A549 (cell line): ENCODE measurements at regions not wholly inside any gene's neighbourhood (a gene's known extent, or its start where the extent isn't known, plus 50 kb on each side); places are given as distances from the start of the nearest gene placed in this dataset.

Experiments used
- ATAC-seq, 2 experiments: fragments of 200-7000 bp in 1 of 2; fragments of >200 bp in 1 of 2; cut with Nextera tagmentation in 1 of 2; cut with Tn5 transposase in 1 of 2; 3 replicates each; pipeline versions ENCODE4 v1.8.0 to v1.9.1; 2018 to 2020; ENCODE audit warnings: mild to moderate bottlenecking in 1 of 2, moderate library complexity in 1 of 2
- CTCF ChIA-PET: fragments of 300-600 bp; sonication (Branson Sonifier 250); formaldehyde crosslinking; extraction: SDS; loops from one replicate; lab custom pipeline; 2021; ENCODE audit warnings: antibody characterized with exemption, inconsistent platforms; lab: Yijun Ruan, JAX
- POLR2A ChIA-PET: fragments of 350-600 bp; formaldehyde crosslinking; extraction: SDS; loops from one replicate; lab custom pipeline; 2021; ENCODE audit warnings: antibody characterized with exemption, inconsistent platforms; lab: Yijun Ruan, JAX
- DNase-seq, 2 experiments: peaks; one replicate each; pipeline versions ENCODE4 v3.0.0 to v3.0.0-alpha.2; 2011 to 2016; ENCODE audit warnings: low read depth in 1 of 2, low spot score in 1 of 2
- FAIRE-seq: peaks from 2 replicates; lab custom pipeline; 2011; peaks lifted over from hg19 to GRCh38; lab: Jason Lieb, UNC
- H3K27ac ChIP-seq, 2 experiments: fragments of >200 bp; sonication (Bioruptor Twin); formaldehyde crosslinking; 3 replicates each; pipeline ENCODE4 v1.5.1; 2016 to 2017
- H3K4me1 ChIP-seq: fragments of >200 bp; sonication (Bioruptor Twin); formaldehyde crosslinking; 3 replicates; pipeline ENCODE4 v1.6.1; 2016
- H3K4me2 ChIP-seq: fragments of >200 bp; sonication (Bioruptor Twin); formaldehyde crosslinking; 3 replicates; pipeline ENCODE4 v1.6.1; 2016
- H3K4me3 ChIP-seq: fragments of >200 bp; sonication (Bioruptor Twin); formaldehyde crosslinking; 3 replicates; pipeline ENCODE4 v1.5.1; 2016
- H3K9me3 ChIP-seq: fragments of >200 bp; sonication (Bioruptor Twin); formaldehyde crosslinking; 3 replicates; pipeline ENCODE4 v1.6.1; 2016
- CHD4 ChIP-seq: fragments of 200-600 bp; sonication (generic); IDR thresholded peaks from 2 replicates; pipeline ENCODE4 v1.6.1; 2016; ENCODE audit warnings: antibody characterized with exemption, mild to moderate bottlenecking, borderline replicate concordance
- EHF ChIP-seq: fragments of 250-450 bp; sonication (Bioruptor Pico); IDR thresholded peaks from 2 replicates; pipeline ENCODE4 v1.5.0; 2020; ENCODE audit warnings: mild to moderate bottlenecking
- EHMT2 ChIP-seq: fragments of 200-600 bp; sonication (generic); IDR thresholded peaks from 2 replicates; pipeline ENCODE4 v1.6.1; 2016; ENCODE audit warnings: antibody characterized with exemption, low read depth, mild to moderate bottlenecking, moderate library complexity
- EP300 ChIP-seq, 2 experiments: fragments of >200 bp; sonication (Bioruptor Twin); formaldehyde crosslinking; IDR thresholded peaks; 2 replicates in 1 of 2; 3 replicates in 1 of 2; pipeline ENCODE4 v1.6.1; 2016 to 2017
- GATA3 ChIP-seq: IDR thresholded peaks from 2 replicates; pipeline ENCODE4 v1.6.1; 2012; ENCODE audit warnings: borderline replicate concordance
- HOXA7 ChIP-seq: fragments of 250-450 bp; sonication (Bioruptor Pico); IDR thresholded peaks from 2 replicates; pipeline ENCODE4 v1.5.0; 2020; ENCODE audit warnings: mild to moderate bottlenecking, moderate library complexity
- HOXB5 ChIP-seq: fragments of 250-450 bp; sonication (Bioruptor Pico); IDR thresholded peaks from 2 replicates; pipeline ENCODE4 v1.5.0; 2020; ENCODE audit warnings: mild to moderate bottlenecking, moderate library complexity
- MAFK ChIP-seq: fragments of 450-650 bp; IDR thresholded peaks from 2 replicates; pipeline ENCODE4 v1.6.1; 2014; ENCODE audit not compliant: partially characterized antibody
- MAZ ChIP-seq: fragments of 150-350 bp; IDR thresholded peaks from 2 replicates; pipeline ENCODE4 v1.6.1; 2014; ENCODE audit warnings: antibody characterized with exemption, low read depth, low read length, borderline replicate concordance
- NFE2L2 ChIP-seq: fragments of 150-350 bp; conservative IDR thresholded peaks from 2 replicates; pipeline ENCODE4 v1.6.1; 2014; ENCODE audit warnings: low read length
- RFX5 ChIP-seq: fragments of 450-650 bp; IDR thresholded peaks from 2 replicates; pipeline ENCODE4 v1.7.1; 2014; ENCODE audit warnings: antibody characterized with exemption, mild to moderate bottlenecking, moderate library complexity
- SMC3 ChIP-seq: fragments of >200 bp; sonication (Bioruptor Twin); formaldehyde crosslinking; IDR thresholded peaks from 3 replicates; pipeline ENCODE4 v1.6.1; 2018; ENCODE audit warnings: inconsistent platforms
- TFCP2L1 ChIP-seq: fragments of 250-450 bp; sonication (Bioruptor Pico); IDR thresholded peaks from 2 replicates; pipeline ENCODE4 v1.5.0; 2021; ENCODE audit warnings: mild to moderate bottlenecking
- TP53 ChIP-seq: fragments of 250-450 bp; sonication (Bioruptor Pico); IDR thresholded peaks from 2 replicates; pipeline ENCODE4 v1.5.0; 2021; ENCODE audit warnings: mild to moderate bottlenecking, moderate library complexity
- ZNF302 ChIP-seq: fragments of 250-450 bp; sonication (Bioruptor Pico); IDR thresholded peaks from 2 replicates; pipeline ENCODE4 v1.9.0; 2021; ENCODE audit warnings: inconsistent platforms, mild to moderate bottlenecking, moderate library complexity
- WGBS: methylation state at CpG from one replicate; pipeline ENCODE4 v1.1.6; 2017; ENCODE audit errors: missing lambda C conversion rate; 5-methylcytosine and 5-hydroxymethylcytosine counted together
- TF ChIP-seq, protein P1 (sequence below): IDR thresholded peaks from 2 replicates; pipeline ENCODE4 v1.6.1; 2012; ENCODE audit warnings: low read depth, borderline replicate concordance
- TF ChIP-seq, protein P2 (sequence below): fragments of 250-450 bp; sonication (Bioruptor Pico); IDR thresholded peaks from 2 replicates; pipeline ENCODE4 v1.5.0; 2020; ENCODE audit warnings: low read depth, mild to moderate bottlenecking, moderate library complexity
- TF ChIP-seq, protein P3 (sequence below): fragments of 450-650 bp; IDR thresholded peaks from 2 replicates; pipeline ENCODE4 v1.6.1; 2014; ENCODE audit warnings: antibody characterized with exemption
- TF ChIP-seq, protein P4 (sequence below): fragments of 200-600 bp; sonication (generic); IDR thresholded peaks from 2 replicates; pipeline ENCODE4 v1.6.1; 2016; ENCODE audit warnings: antibody characterized with exemption, mild to moderate bottlenecking, moderate library complexity

DNA sequence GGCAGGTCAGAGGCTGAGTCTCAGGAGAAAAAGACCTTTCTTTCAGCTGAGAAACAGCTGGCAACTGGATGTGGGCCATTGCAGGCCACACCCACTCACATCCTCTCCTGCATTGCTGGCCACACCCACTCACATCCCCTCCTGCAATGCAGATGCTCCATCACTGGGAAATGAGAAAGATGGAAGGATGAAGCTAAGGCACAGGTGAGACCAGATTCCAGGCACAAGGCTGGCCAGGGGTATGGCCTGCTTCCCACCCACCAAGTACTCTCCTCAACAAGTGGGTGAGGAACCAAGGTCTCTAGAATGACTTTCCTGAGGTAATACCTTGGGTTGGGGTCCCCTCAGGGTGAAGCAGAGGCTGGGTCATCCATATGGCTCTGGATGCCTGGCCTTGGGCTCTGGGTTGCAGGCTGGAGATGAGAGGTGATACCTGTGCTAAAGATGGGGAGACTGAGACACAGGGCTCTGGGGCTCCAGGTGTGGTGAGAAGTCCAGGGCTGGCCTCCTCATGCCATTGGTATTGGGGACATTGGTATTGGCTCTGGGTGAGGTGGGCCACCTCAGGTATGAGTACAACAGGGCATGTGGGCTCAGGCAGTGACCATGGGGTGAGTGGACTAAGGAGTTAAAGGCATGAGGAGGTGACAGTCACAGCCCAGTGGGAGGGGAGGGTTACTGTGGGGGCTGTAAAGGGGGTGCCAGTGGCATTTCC lies 1726.8 kb downstream of the TP53TG3F start (continued):
- TF ChIP-seq, protein P1, sequence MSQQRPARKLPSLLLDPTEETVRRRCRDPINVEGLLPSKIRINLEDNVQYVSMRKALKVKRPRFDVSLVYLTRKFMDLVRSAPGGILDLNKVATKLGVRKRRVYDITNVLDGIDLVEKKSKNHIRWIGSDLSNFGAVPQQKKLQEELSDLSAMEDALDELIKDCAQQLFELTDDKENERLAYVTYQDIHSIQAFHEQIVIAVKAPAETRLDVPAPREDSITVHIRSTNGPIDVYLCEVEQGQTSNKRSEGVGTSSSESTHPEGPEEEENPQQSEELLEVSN = no peak

DNA sequence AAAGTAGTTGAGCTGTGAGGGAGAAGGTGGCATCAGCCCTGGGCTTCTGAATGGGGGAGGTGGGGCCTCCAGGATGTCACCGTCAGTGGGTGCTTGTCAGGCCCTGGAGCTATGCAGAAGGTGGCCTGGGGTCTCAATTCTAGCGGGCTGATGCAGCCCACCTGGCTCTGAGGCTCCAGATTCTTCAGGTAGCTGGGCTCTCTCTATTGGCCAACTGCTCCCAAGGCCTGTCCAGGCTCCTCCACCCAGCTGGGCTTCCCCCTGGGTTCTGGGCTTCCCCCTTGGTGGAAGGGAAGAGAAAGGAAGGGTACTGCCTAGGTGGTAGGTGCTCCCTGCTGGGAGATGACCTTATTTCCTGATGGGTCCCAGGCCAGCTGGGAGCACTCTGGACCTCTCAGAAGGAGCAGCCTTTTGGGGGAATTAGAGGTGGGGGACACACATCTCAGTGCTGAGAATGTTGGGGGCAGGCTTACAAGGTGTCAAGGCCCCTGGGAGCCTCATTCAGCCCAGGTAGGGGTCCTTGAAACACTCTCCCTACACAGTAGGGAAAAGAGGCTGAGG lies 1728.3 kb downstream of the TP53TG3F start:
- POLR2A ChIA-PET = no interaction called here
- H3K27ac ChIP-seq = no peak overlapping the region
- TF ChIP-seq, protein P2, sequence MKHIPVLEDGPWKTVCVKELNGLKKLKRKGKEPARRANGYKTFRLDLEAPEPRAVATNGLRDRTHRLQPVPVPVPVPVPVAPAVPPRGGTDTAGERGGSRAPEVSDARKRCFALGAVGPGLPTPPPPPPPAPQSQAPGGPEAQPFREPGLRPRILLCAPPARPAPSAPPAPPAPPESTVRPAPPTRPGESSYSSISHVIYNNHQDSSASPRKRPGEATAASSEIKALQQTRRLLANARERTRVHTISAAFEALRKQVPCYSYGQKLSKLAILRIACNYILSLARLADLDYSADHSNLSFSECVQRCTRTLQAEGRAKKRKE (CRISPR knock-in tag) = no peak
- TF ChIP-seq, protein P3, sequence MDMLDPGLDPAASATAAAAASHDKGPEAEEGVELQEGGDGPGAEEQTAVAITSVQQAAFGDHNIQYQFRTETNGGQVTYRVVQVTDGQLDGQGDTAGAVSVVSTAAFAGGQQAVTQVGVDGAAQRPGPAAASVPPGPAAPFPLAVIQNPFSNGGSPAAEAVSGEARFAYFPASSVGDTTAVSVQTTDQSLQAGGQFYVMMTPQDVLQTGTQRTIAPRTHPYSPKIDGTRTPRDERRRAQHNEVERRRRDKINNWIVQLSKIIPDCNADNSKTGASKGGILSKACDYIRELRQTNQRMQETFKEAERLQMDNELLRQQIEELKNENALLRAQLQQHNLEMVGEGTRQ = no peak
- no peak for TF ChIP-seq HOXA7
- TF ChIP-seq CHD4 = no peak
- no peak for TF ChIP-seq TP53 (CRISPR knock-in tag)
- no peak for TF ChIP-seq GATA3
- no peak for TF ChIP-seq EP300 (IDR thresholded peaks at IDR 0.05)
- TF ChIP-seq HOXB5 (CRISPR knock-in tag) = no peak
- no peak for TF ChIP-seq TFCP2L1 (CRISPR knock-in tag)
- TF ChIP-seq MAFK = no peak
- no peak for TF ChIP-seq RFX5
- no peak for TF ChIP-seq ZNF302 (CRISPR knock-in tag)
- no peak for TF ChIP-seq MAZ
- no peak for TF ChIP-seq EHF (CRISPR knock-in tag)
- TF ChIP-seq EHMT2 = no peak
- TF ChIP-seq SMC3 = no peak
- TF ChIP-seq, protein P4, sequence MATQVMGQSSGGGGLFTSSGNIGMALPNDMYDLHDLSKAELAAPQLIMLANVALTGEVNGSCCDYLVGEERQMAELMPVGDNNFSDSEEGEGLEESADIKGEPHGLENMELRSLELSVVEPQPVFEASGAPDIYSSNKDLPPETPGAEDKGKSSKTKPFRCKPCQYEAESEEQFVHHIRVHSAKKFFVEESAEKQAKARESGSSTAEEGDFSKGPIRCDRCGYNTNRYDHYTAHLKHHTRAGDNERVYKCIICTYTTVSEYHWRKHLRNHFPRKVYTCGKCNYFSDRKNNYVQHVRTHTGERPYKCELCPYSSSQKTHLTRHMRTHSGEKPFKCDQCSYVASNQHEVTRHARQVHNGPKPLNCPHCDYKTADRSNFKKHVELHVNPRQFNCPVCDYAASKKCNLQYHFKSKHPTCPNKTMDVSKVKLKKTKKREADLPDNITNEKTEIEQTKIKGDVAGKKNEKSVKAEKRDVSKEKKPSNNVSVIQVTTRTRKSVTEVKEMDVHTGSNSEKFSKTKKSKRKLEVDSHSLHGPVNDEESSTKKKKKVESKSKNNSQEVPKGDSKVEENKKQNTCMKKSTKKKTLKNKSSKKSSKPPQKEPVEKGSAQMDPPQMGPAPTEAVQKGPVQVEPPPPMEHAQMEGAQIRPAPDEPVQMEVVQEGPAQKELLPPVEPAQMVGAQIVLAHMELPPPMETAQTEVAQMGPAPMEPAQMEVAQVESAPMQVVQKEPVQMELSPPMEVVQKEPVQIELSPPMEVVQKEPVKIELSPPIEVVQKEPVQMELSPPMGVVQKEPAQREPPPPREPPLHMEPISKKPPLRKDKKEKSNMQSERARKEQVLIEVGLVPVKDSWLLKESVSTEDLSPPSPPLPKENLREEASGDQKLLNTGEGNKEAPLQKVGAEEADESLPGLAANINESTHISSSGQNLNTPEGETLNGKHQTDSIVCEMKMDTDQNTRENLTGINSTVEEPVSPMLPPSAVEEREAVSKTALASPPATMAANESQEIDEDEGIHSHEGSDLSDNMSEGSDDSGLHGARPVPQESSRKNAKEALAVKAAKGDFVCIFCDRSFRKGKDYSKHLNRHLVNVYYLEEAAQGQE = no peak
- TF ChIP-seq NFE2L2 = no peak
- DNase-seq = no peak
- CTCF ChIA-PET = interaction anchor here (0.6 kb wide), 1 partner anchor 150 kb away, joined by 3 read pairs; no protein-coding TSS in a partner anchor
- FAIRE-seq = no peak
- ATAC-seq = no peak
- no peaks in the 10 kb centered on the region for H3K4me1 ChIP-seq
- no peak overlapping the region for H3K4me3 ChIP-seq
- no peak overlapping the region for H3K4me2 ChIP-seq
- no peaks in the 10 kb centered on the region; the same call in 2 of the 3 replicates for H3K9me3 ChIP-seq
- 0% methylated on average over 1 of the region's 2 CpGs for WGBS
